Stimulated activated CD8-positive, alpha-beta memory T cell treated with anti-CD3 and anti-CD28 coated beads, Interleukin-4, amount 100 ng/mL, for 24 hours (primary cell): ENCODE measurements at regions not wholly inside any gene's neighbourhood (a gene's known extent, or its start where the extent isn't known, plus 50 kb on each side); places are given as distances from the start of the nearest gene placed in this dataset.
A peak's percentile ranks its signal among the peaks of the same experiment; 100 is the strongest.
"Not testable (repeated sequence)": the region's sequence is repeated elsewhere in the genome, so short reads cannot be mapped to it uniquely, and the experiment has no call there.

Experiments used
- DNase-seq: peaks from one replicate; pipeline ENCODE4 v3.0.0-alpha.2; 2020; ENCODE audit warnings: low read depth

DNA sequence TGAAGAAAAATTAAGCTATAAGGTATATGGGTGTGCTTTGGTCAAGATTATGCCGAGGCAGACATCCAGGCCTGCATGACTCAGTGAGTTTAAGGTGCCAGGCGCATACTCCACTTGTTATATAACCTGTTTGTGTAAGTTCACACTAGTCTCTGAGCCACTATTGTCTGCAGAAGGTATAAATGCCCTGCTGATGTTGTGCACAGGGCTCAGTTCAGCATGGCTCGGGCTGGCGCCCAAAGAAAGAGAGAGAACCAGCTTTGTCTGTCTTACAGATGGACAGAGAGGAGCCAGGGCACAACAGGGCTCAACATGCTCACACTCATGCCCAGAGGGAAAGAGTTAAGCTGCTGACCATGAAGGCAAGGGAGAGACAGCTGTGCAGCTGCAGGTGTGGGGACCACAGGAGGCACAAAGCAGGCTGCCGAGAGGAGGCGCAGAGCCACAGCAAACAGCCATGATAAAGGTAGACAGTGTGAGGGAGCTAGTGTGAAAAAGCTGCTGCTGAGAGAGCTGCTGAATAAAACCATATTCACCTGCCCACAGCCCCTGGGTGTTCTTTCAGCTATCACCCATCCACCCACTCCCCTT is 1587.6 kb upstream of the C9orf72 start:
- no peak for DNase-seq

DNA sequence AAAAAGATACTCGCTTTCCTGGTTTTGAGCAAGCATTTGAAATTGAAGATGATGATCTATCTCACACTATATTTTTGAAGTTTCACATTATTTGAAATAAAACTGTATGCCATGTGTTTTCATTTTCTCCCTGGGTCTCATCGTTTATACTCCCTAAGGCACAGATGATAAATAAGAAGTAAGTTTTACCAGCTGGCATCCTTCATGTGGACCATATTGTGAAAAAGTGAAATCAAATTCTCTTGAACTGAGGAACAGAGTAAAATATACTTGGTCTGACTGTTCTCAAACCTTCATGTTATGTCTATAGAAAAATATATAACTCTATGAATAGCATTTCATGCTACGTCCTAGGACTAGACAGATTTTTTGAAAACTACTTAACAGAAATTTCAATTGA is 1600.9 kb upstream of the C9orf72 start:
- DNase-seq: no peak

DNA sequence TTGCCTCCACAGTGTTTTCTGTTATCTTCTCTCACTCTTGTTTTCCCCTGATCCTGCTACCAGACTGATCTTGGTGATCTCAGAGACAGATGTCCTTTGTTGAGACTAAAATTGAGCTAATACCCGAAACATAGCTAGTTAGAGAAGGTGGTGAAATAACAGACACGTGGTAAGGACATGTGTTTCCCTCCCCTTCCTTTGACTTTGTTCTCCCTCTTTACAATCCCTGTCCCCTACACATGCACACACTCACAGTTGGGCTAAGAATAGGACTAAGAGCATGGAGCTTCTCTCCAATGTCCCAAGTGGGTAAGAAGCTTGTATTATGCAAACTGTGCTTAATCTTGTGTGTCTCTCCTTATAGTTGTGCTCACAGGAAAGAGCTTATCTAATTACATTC is 1603.0 kb upstream of the C9orf72 start:
- no peak for DNase-seq

DNA sequence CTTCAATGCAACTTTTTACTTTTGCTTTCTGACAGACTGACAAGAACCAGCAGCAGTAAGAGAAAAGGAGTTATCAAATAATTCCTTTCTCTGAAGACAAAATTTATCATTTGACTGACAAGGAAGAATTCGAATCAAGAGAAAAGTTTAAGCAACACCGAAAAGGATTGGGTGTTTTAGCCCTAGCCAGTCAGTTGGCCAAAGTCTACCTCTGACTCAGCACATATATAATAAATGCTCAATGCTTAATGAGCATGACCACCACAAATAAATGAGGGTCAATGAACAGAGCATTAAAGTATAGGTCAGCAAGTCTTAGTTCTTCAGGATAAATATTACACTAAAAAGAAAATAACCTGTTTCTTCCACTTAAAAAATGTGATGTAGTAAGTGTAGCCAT is 1603.5 kb upstream of the C9orf72 start:
- no peak for DNase-seq

DNA sequence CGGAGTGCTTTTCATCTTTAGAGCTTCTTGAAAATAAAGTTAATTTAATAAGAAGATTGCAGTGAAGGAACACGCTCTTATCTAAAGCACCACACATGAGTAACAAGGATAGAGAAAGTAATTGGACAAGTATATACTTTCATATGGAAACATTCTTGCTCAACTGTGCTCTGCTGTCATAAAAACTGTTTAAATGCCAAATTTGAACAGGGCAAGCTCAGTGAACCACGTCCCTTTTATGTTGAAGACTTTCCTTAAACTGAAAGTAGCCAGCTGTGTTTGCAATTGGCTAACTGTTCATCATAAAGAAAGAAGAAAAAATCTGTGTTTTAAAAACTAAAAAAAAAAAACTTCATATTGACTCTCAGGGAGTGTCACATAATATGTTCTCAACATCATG is 1610.7 kb upstream of the C9orf72 start:
- DNase-seq: no peak

DNA sequence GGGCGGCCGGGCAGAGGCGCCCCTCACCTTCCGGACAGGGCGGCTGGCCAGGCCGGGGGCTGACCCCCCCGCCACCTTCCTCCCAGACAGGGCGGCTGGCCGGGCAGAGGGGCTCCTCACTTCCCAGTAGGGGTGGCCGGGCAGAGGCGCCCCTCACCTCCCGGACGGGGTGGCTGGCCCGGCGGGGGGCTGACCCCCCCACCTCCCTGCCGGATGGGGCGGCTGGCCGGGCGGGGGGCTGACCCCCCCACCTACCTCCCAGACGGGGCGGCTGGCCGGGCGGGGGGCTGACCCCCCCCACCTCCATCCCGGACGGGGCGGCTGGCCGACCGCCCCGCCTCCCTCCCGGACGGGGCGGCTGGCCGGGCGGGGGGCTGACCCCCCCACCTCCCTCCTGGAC is 1615.5 kb upstream of the C9orf72 start:
- DNase-seq: not testable (repeated sequence)

DNA sequence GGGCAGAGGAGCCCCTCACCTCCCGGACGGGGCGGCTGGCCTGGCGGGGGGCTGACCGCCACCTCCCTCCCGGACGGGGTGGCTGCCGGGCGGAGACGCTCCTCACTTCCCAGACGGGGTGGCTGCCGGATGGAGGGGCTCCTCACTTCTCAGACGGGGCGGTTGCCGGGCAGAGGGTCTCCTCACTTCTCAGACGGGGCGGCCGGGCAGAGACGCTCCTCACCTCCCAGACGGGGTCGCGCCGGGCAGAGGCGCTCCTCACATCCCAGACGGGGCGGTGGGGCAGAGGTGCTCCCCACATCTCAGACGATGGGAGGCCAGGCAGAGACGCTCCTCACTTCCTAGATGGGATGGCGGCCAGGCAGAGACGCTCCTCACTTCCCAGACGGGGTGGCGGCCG is 1615.9 kb upstream of the C9orf72 start:
- DNase-seq: not testable (repeated sequence)

DNA sequence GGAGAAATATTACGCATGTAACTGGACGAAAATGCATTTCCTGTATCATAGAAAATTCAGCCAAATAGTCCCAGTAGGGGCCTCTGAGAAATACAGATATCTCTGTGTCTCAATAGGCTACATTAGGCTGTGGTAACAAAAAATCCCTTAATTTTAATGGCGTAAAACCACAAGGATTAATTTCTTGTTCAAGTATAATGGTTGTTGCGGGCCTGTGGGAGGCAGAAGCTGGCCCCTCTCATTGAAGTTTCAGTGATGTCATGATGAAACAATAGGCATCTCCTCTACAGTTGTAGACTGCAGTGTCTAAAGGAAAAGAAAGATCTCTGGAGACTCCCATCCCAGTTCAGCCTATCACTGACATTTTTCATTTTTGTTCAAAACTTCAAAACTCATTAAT is 1625.6 kb upstream of the C9orf72 start:
- DNase-seq: no peak

DNA sequence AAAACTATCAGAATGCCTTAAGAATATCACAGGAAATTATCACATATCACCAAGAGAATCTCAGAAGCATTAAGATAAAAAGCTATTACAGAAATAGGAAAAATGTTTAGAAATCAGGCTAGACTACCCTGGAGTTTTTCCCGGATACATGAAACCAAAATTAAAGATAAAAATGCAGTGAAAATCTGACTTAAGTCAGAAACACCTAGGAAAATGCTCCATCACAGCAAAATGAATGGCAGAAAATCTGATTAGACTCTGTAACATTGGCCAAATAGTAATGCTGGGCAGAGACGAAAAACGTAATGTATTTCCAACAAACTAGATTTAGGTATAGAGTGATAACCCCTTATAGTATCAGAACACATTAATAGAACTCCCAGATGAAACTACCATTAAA is 1626.7 kb upstream of the C9orf72 start:
- DNase-seq: no peak

DNA sequence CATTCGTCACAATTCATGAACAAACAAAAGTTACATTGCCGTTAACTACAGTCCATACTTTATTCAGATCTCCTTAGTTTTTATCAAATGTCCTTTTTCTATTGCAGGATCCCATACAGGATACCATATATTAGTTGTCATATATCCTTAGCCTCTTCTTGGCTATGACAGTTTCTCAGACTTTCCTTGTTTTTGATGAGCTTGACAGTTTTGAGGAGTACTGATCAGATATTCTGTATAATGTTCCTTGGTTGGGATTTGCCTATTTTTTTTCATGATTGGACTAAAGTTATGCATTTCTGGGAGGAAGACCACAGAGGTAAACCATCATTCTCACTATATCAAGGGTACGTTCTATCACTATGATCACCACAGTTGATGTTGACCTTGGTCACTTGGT is 1627.4 kb upstream of the C9orf72 start:
- DNase-seq: no peak

DNA sequence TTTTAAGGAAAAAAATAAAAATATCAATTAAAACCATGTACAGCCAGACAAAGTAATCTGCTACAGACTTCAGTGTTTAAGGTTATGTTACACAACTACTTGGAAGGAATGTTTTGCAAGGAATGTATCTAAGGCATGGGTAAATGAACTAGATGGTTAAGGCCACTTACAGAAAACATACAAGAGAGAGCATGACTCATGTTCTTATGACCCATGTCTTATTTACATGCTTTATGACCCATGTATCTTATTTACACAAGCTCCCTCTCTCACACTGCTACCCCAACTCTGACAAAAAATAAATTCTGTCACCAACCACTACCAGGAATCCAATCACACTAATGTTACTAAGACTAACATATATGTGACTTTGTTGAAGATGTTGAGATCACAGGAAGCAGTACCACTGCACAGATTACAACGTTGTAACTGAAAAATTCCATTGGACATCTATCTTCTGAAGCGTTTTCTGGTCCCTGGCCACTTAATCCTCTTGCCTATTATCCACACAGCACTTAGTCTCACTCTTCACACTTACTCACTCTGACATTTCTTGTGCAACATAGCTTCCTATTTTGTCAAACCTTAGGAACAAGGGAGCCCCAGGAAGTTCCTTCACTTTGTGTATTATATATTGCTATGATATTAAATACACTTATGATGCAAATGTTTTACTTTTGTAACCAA is 1630.1 kb upstream of the C9orf72 start:
- DNase-seq: no peak

DNA sequence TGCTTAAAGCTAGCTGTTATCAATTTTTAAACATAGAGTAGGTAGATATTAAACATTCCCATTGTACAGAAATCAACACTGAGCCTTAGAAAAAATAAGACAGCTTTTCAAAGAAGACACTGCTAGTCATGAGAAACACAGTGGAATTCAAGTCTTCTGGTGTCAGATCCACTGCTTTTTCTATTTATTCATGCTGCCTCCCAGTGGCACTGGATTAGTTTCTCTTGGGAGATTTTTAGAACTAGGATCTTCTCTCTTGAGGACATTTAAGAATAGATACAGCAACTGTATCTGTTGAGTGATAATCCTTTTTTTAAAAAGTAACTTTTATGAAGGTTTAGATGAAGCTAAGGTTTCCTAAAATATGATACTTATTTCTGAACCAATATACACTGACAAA is 1635.4 kb upstream of the C9orf72 start:
- no peak for DNase-seq

DNA sequence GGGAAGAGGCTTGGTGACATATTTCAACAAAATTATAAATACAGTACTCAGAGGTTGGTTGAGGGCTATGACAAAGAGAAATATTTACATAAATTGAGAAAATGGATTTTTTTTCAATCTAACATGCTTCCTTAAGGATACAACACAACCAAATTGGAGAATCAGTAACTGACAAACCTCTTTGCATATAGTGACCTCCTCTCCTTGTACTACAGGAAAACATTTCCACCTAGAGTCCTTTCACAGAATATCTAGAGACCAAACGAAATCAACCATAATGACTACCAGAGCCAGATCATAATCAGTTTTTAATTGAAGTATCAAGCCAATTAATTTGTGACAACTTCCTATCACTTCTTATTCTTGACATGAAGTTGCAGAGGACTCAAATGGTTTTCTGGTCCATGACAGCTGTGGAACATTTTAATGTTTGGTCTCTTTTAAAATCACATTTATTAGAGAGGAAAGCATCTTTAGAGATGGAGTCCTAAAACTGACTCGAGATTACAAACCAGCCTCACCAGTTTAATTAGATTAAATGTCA is 1636.5 kb upstream of the C9orf72 start:
- DNase-seq: no peak

DNA sequence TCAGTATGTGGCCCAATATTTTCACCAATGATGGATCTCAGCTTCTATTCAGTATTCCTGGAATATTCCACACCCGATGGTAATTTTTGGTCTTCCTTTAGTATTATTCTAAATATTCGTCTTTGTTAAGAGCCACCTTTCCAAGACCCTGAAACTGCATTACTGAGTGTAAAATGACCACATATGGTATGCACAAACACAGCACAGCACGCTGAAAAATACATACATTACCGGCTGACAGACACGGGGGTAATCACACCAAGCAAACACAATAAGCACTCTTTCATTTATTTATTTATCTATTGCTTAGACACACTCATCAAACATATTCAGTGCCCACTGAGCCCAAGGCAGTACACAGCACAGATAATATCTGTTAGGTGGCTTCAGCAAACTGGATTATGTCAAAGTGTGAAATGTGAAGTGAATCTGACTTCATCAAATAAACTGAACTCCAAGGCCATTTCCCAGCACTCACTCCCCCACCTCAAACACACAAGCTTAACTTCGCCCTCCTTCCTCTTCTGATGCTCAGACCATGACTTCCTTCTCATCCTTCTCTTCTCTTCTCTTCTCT is 1637.8 kb upstream of the C9orf72 start:
- DNase-seq: no peak

DNA sequence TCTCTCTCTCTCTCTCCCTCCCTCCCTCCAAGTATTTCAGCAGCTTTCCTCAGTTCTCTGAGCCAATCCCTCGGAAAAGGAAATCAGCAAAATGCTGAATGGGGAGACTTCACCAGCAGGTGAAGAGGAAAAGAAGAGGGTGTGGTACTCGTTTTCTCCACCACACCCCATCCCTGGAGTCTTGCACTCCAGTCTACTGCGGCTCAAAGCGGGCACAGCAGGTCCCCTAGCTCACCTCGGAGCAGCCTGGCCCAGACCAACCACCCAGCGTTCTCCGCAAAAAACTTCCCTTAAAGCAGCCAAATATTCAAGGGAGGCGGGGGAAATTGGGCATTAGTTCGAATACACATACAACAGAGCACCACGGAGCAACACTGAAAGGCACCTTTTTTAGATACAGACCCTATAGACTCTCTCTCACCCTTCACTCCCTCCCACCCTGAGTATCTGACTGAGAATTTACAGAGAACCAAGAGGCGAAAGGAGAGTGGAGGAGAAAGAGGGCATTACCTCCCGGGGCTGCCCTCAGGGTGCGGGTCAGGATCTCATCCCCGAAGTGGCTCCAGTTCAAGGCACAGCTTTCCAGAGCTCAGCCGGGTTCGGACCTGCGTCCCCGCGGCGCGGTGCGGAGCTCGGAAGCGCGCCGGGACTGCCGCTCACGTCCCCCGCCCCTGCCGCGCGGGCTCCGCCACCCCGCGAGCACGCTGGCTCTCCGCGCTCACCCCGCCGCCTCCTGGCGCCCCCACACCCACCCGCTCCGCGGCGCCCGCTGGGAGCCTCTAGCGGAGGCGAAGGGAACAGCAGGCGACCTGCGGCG is 1638.5 kb upstream of the C9orf72 start:
- peak; percentile 19 for DNase-seq

DNA sequence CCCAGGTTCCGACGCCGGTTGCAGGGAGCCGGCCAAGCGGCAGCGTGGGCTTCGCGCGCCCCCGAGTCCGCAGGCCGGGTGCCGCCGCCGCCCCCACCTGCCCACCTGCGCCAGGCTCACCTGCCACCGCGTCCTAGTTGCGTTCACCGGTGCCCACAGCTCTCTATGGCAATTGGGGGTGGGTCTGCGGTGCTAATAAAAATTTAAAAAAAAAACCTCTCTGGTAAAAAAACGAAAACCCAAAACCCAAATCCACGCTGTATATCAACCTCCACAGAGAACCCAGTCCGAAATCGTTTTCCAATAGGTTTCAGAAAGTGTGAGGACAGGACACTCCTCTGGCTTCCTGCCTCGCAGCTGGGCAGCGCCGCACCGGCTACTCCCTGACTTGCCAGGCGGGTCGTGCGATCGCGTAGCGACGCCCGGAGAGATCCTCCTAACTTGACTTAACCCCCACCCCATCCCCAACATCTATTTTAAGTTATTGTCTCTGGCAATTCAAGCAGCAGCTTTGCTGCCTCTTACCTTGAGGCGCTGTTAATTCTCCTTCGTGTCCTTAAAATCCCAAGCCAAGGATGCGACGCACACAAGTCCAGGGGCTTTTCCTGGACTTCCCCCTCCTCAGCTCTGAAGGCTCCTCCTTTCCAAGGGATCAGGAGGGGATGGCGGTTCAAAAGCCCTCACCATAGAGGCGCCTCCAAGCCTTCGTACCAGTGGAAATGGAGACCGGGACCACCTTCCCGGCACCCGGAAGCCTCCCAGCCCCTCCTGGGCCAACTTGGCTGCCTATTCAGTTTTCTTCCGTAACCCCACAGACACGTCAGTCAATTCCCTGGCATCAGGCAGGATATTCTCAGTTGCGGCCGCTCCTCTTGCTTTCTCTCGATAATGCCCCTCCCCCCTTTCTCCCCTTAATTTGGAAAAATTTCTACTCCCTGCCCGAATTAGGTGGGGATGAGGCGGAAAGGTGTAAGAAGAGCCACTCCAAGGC is 1639.4 kb upstream of the C9orf72 start:
- DNase-seq: no peak

DNA sequence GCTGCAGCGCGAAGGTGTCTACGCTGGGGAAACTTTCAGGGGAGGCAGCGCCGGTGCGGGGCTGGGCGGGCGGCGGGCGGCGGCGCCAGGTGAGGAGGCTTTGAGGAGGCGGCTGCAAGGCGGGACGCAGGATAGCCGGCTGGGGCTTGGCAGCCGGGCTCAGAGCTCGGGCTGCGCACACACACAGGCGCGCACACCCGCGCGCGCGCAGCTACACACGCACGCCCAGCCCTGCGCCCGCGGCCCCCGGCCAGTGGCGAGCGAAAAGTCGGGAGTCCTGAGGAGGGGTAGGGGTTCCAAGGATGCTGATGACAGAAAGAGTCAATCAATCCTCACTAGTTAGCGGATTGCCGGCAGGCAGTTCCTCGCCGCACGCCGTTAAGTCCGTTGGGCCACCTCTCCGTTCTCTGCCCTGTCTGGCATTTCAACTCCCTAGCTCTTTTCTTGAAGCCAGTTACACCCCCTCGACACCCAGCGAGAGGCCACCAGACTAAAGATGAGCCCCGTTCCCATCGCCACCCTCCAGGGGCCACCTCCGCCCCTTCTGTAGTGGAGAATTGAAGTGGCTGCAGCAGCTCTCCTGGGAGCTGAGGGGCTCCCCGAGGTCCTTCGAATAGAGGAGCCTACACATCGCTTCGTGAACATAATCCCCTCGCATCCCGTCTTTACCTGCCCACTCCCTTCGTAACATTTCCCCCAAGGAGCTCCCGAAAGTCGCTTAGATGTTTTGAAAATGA is 1640.3 kb upstream of the C9orf72 start, which contains the start of gene LINGO2:
Gene LINGO2 (minus strand): TSS at position 185 of the 737 bp plus-strand sequence.
- DNase-seq: no peak

DNA sequence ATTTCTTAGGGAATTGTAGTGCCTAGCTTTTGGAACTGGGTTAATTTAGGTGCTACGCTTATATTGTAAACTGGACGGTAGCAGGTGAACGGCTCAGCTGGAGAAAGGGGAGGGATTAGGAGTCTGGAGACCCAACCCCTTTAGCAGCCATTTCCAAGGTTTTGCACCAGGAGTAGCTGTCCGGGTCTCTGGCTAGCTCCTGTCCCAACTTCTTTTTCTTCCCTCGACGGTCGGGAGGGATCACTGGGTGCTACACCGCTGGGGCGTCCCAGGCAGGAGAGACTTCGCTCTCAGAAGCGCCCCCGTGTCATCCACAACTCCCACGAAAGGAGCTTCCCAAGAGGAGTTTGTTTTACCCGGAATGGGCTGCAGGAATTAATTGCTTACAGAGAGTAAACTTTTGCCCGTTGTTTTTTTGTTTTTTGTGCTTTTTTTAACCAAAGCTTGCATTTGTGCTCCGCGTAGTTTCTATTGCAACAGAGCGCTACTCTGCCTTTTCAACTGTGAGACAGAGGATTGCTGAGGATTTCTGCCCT is 1640.9 kb upstream of the C9orf72 start:
- DNase-seq: no peak

DNA sequence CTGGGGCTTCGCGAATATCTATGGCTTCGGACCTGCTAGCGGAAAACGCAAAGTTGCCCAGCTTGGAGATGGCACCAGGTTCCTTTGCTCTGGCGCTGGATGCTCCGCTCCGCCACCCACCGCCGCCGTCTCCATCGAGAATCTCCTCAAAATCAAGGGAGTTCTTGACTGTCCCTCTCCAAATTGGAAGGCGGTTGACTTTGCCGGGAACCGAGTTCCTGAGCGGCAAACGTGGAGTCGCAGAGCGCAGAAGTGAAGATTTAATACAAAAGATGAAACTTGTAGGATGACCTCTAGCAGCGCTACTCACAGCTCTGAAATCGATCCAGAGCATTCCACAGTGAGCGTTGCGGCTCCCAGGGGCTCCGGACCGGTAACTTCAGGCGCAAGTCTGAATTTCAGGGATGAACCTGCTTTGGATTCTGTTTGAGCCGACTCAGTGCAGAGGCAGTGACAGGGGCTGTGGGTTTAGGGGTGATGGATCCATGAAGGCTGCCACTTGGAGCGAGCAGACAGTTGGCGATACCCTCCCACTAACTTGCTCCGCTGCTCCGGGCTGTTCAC is 1641.5 kb upstream of the C9orf72 start:
- DNase-seq: no peak

DNA sequence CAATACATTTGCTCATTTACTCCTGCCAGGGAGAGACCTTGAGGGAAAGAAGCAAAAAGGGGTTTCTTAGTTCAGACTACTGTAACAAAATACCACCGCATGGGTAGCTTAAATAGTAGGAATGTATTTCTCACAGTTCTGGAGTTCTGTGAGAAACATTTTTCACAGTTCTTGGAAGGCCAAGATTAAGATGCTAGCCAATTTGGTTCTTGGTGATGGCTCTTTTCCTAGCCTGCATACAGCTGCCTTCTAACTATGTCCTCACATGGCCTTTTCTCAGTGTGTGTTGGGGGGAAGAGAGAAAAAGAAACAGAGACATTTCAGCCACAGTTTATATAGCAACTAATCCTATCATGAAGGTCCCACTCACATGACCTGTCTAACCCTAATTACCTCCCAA is 1644.7 kb upstream of the C9orf72 start:
- no peak for DNase-seq
